ENCODE measurements at regions not wholly inside any gene's neighbourhood (a gene's known extent, or its start where the extent isn't known, plus 50 kb on each side); places are given as distances from the start of the nearest gene placed in this dataset.
"Not testable (repeated sequence)": the region's sequence is repeated elsewhere in the genome, so short reads cannot be mapped to it uniquely, and the experiment has no call there.

- H3K4me2 ChIP-seq (ENCODE audit: low read length): no peak overlapping the region
- H3F3A ChIP-seq (ENCODE audit: control insufficient read depth, insufficient read depth): no peaks in the 10 kb centered on the region
- no peak overlapping the region for H3K4me3 ChIP-seq (ENCODE audit: low read length)
- H3K36me3 ChIP-seq (ENCODE audit: control insufficient read depth, low read length): no peaks in the 10 kb centered on the region
- no peak for TF ChIP-seq CTCF (IDR thresholded peaks at IDR 0.05; ENCODE audit: low read depth, low read length, poor library complexity, severe bottlenecking)
- no peak for TF ChIP-seq EZH2phosphoT487 (IDR thresholded peaks at IDR 0.05; ENCODE audit: borderline replicate concordance, low read length)
- H3K79me2 ChIP-seq (ENCODE audit: control insufficient read depth, low read length): no peaks in the 10 kb centered on the region
- peaks cover 6% of the 10 kb centered on the region; the same call in 1 of the 2 replicates for H3K27me3 ChIP-seq (ENCODE audit: control insufficient read depth, low read length)
- H3K9me2 ChIP-seq (replicated peaks; ENCODE audit: control insufficient read depth, low read length): no peaks in the 10 kb centered on the region
- no peak overlapping the region for H3K27ac ChIP-seq (ENCODE audit: low read depth, low read length)
- H3K9me3 ChIP-seq (ENCODE audit: control insufficient read depth, insufficient read depth, low read length): no peaks in the 10 kb centered on the region
- no peaks in the 10 kb centered on the region for H3K4me1 ChIP-seq (ENCODE audit: control insufficient read depth, low read length)
- no peaks in the 10 kb centered on the region for H4K20me1 ChIP-seq (ENCODE audit: control insufficient read depth, insufficient read depth, low read depth, low read length)
Measured at GRCh38 chr4:15198070-15198727, 195.9 kb downstream of the CPEB2 start.

GRCh38 chr4:15201782-15202181, 199.5 kb downstream of the CPEB2 start:
- Histone ChIP-seq H3K79me2 (ENCODE audit: control insufficient read depth, low read length) (no peaks in the 10 kb centered on the region), H3K27me3 (ENCODE audit: control insufficient read depth, low read length) (no peaks in the 10 kb centered on the region), H3F3A (ENCODE audit: control insufficient read depth, insufficient read depth) (no peaks in the 10 kb centered on the region), H3K27ac (ENCODE audit: low read depth, low read length) (no peak overlapping the region), H3K4me2 (ENCODE audit: low read length) (no peak overlapping the region), H3K4me3 (ENCODE audit: low read length) (no peak overlapping the region), H3K4me1 (ENCODE audit: control insufficient read depth, low read length) (no peaks in the 10 kb centered on the region), H3K9me2 (replicated peaks; ENCODE audit: control insufficient read depth, low read length) (no peaks in the 10 kb centered on the region), H4K20me1 (ENCODE audit: control insufficient read depth, insufficient read depth, low read depth, low read length) (no peaks in the 10 kb centered on the region), H3K36me3 (ENCODE audit: control insufficient read depth, low read length) (no peaks in the 10 kb centered on the region), H3K9me3 (ENCODE audit: control insufficient read depth, insufficient read depth, low read length) (peaks cover 6% of the 10 kb centered on the region)
- TF ChIP-seq EZH2phosphoT487 (IDR thresholded peaks at IDR 0.05; ENCODE audit: borderline replicate concordance, low read length) (no peak), CTCF (IDR thresholded peaks at IDR 0.05; ENCODE audit: low read depth, low read length, poor library complexity, severe bottlenecking) (no peak)

- H3K27me3 ChIP-seq (ENCODE audit: control insufficient read depth, low read length): no peaks in the 10 kb centered on the region
- no peaks in the 10 kb centered on the region for H3K4me1 ChIP-seq (ENCODE audit: control insufficient read depth, low read length)
- no peak overlapping the region for H3K27ac ChIP-seq (ENCODE audit: low read depth, low read length)
- H4K20me1 ChIP-seq (ENCODE audit: control insufficient read depth, insufficient read depth, low read depth, low read length): no peaks in the 10 kb centered on the region
- no peaks in the 10 kb centered on the region for H3K9me2 ChIP-seq (replicated peaks; ENCODE audit: control insufficient read depth, low read length)
- H3K4me3 ChIP-seq (ENCODE audit: low read length): no peak overlapping the region
- no peak overlapping the region for H3K4me2 ChIP-seq (ENCODE audit: low read length)
- H3F3A ChIP-seq (ENCODE audit: control insufficient read depth, insufficient read depth): no peaks in the 10 kb centered on the region
- H3K9me3 ChIP-seq (ENCODE audit: control insufficient read depth, insufficient read depth, low read length): peaks cover 9% of the 10 kb centered on the region
- no peaks in the 10 kb centered on the region for H3K79me2 ChIP-seq (ENCODE audit: control insufficient read depth, low read length)
- H3K36me3 ChIP-seq (ENCODE audit: control insufficient read depth, low read length): no peaks in the 10 kb centered on the region
- TF ChIP-seq EZH2phosphoT487 (IDR thresholded peaks at IDR 0.05; ENCODE audit: borderline replicate concordance, low read length): no peak
- no peak for TF ChIP-seq CTCF (IDR thresholded peaks at IDR 0.05; ENCODE audit: low read depth, low read length, poor library complexity, severe bottlenecking)
Measured at GRCh38 chr4:15202481-15202880, 200.2 kb downstream of the CPEB2 start.

GRCh38 chr4:15206526-15206925, 204.2 kb downstream of the CPEB2 start:
- H3F3A ChIP-seq (ENCODE audit: control insufficient read depth, insufficient read depth); H4K20me1 ChIP-seq (ENCODE audit: control insufficient read depth, insufficient read depth, low read depth, low read length); H3K27ac ChIP-seq (ENCODE audit: low read depth, low read length); H3K4me1 ChIP-seq (ENCODE audit: control insufficient read depth, low read length); H3K9me2 ChIP-seq (replicated peaks; ENCODE audit: control insufficient read depth, low read length); H3K4me3 ChIP-seq (ENCODE audit: low read length); H3K27me3 ChIP-seq (ENCODE audit: control insufficient read depth, low read length); H3K36me3 ChIP-seq (ENCODE audit: control insufficient read depth, low read length); H3K79me2 ChIP-seq (ENCODE audit: control insufficient read depth, low read length); H3K4me2 ChIP-seq (ENCODE audit: low read length): not testable (repeated sequence)
- H3K9me3 ChIP-seq (ENCODE audit: control insufficient read depth, insufficient read depth, low read length): peaks cover 13% of the 10 kb centered on the region

Measured in DOHH2 (cell line).